HG03039 (cell line): ENCODE measurements at regions not wholly inside any gene's neighbourhood (a gene's known extent, or its start where the extent isn't known, plus 50 kb on each side); places are given as distances from the start of the nearest gene placed in this dataset.

Experiments
- ATAC-seq: cut with Tn5 transposase; IDR thresholded peaks from one replicate; pipeline ENCODE4 v1.9.1; 2021; ENCODE audit warnings: mild to moderate bottlenecking, moderate library complexity; ENCODE audit not compliant: unreplicated experiment

DNA sequence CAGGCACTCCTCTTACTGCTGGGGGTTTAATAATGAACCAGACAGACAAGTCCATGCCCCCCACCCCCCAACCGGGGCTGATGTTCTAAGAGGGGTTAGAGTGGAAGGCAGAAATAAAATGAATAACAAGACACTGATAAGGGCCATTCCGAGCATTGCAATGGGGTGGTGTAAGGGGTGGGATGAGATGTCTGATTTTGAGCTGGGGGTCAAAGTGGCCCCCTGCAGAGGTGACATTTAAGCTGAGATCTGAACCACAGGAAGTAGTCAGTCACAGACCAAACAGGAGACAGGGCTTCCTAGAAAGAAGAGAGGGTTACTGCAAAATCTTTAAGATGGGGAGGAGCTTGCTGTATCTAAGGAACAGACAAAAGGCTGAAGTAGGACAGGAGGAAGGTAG lies 180.6 kb upstream of the SH3BP4 start:
- ATAC-seq: no peak

DNA sequence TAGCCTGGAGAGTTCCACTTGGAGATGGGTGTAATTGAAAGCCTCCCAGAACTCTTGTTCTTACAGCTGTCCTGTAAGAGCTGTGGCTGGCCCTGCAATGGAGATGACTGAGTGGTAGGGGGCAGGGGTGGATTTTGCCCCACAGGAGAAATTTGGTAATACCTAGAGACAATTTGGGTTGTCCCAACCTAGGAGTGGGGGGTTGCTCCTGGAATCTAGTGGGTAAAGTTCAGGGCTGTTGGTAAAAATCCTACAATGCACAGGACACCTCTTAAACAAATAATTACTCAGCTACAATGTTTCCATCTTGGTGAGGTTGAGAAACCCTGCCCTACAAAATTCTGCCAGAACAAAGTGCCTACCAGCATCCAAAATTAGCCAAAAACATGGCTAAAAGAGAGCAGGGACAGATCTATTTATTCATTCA lies 181.1 kb upstream of the SH3BP4 start:
- ATAC-seq: no peak

- ATAC-seq: no peak
These were observed 181.7 kb upstream of the SH3BP4 start for GRCh38 chr2:234770031-234770506.

- no peak for ATAC-seq
These were observed 183.1 kb upstream of the SH3BP4 start for GRCh38 chr2:234768608-234769196.

- no peak for ATAC-seq
These were observed 186.5 kb upstream of the SH3BP4 start for GRCh38 chr2:234765279-234765678.

- ATAC-seq: no peak
These were observed 187.4 kb upstream of the SH3BP4 start for GRCh38 chr2:234764372-234764771.

DNA sequence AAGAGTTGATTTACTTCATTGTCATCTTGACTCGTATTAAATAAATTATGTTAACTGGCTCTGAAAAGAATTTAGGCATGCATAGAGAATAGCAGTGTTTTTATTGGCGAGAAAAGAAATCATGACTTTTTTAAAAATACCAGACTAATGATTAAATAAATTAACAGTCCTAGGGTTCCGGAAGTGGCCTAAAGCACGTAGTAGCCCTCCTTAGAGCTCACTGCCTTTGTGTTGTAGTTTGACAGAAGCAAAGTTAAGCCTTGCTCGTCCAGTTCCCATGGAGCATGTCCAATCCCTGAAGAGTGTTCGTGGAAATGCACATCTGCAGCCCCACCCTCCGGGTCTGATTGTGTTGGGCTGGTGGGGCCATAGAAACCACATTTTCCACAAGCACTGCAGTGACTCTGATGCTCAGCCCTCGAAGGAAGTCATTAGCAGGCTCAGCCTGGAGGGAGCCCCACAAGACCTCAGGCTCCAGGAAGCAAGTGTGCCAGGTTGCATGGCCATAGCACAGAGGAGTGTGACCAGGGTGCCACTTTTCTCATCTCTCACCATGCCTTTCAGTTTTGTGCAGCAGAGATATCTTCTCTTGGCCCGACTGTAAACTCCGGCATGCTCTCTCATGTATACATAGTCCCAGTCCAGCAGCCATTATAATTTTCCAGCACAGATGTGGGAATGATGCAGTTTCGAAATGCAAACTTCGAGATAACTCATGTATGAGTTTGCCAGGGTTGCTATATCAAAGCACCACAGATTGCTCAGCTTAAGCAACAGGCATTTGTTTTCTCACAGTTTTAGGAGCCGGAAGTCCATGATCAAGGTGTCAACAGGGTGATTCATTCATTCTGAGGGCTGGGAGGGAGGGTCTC lies 188.6 kb upstream of the SH3BP4 start:
- no peak for ATAC-seq

- no peak for ATAC-seq
These were observed 189.9 kb upstream of the SH3BP4 start for GRCh38 chr2:234761910-234762309.

DNA sequence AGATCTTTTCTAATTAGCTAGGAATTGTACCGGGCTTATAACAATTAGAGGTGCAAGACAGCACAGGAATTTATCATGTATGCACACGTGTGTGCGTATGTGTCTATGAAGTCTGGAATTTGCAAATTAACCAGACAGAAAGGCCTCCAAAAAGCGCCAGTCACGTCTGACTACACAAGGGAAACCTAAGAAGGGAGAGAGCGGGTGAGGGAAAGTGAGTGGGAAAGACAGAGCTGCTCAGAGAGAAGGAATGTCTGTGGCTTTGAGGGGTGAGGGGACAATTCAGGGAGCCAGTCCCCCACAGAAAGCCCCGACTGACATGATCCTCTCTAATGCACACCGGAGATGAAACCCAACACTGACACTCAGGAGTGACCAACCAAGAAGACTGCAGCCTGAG lies 197.7 kb upstream of the SH3BP4 start:
- no peak for ATAC-seq

- no peak for ATAC-seq
These were observed 198.1 kb upstream of the SH3BP4 start for GRCh38 chr2:234753701-234754100.

DNA sequence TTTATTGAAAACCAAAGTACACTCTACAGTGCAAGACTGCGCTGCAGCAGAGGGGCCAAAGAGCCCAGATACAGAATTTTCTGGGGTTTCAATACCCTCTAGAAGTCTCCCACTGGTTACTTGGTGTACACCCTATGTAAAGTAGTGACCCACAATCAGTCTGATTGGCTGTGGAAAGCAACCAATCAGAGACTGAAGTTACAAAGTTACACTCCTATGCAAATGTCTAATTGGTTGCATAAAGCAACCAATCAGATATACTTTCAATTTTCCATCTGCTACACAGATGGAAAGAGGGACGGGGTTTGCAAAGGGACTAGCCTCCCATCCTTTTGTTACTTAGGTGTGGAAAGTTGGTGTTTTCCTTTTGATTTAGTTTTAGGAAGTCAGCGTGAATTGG lies 198.9 kb upstream of the SH3BP4 start:
- no peak for ATAC-seq

GRCh38 chr2:234751275-234751973 lies 200.4 kb upstream of the SH3BP4 start:
- no peak for ATAC-seq

DNA sequence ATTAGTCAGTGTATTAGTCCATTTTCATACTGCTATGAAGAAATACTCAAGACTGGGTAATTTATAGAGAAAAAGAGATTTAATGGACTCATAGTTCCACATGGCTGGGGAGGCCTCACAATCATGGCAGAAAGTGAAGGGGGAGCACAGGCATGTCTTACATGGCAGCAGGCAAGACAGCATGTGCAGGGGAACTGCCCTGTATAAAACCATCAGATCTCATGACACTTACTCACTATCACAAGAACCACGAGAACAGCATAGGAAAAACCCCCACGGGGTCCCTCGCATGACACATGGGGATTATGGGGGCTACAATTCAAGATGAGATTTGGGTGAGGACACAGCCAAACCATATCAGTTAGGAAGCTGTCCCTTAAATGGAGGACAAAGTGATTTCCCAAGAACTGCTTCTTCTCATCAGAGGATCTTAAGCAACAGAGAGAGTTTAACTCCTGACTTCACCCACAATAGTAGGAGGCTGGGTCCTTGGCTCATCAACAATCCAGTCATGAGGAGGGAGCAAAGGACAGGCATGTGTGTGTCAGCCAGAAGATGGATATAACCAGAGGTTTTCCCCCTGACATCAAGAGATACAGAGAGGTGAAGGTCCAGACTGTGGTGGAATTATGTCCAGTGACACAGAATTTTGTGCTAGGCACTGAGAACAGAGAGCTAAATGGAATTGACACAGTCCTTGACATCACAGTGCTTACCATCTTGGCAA lies 203.8 kb upstream of the SH3BP4 start:
- ATAC-seq: no peak

DNA sequence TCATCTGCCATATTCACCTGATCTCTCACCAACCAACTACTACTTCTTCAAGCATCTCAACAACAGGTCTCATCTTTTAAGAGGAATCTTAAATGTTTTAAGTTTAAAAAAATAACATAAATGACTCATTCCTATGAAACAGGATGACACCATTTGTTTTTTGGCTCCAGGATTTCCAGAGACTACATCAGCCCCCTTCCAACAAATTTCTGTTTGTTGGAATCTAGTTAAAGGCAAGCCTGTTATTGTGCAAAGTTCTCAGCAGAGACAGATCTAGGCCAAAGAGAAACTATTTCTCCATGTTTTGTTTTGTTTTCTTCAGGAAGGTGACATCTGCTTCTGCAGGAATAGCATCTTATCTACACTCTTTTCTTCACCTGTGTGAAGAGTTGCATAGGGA lies 204.8 kb upstream of the SH3BP4 start:
- no peak for ATAC-seq

GRCh38 chr2:234745347-234745746 lies 206.5 kb upstream of the SH3BP4 start:
- no peak for ATAC-seq

DNA sequence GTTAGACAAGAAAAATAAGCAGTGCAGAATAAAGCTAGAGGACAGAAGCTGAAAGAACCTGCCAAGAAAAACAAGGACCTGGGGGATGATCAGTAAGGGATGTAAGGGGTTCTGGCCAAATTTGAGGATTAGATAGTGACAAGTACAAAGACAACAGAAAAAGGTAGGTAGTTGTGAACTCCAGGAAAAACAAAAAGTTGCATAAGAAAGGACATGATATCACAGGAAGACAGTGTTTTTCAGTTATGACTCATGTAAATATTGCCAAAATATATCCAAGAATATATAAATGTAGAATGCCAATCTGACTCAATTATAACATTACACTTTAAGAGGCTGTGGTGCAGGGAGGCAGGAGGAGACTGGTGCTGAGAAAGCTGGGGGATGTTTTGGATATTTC lies 209.8 kb upstream of the SH3BP4 start:
- no peak for ATAC-seq

DNA sequence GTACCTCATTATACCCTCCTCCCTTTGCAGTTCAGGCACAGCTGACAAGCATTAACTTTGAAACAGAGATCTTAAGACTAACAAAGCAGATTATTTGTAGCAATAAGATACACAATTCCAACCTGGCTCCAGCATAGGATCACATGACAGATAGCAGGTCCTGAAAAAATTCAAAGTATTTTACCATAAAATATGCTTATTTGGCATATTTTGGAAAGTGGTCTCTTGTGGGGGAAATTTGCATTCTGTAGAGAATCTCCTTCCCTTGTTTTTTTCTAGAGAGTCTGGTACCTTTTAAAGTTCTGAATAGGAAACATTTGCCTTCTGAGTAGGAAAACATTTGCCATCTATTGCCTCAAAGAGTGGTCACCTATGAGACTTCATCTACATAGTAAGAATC lies 212.8 kb upstream of the SH3BP4 start:
- ATAC-seq: no peak

GRCh38 chr2:234735829-234736228 lies 216.0 kb upstream of the SH3BP4 start:
- no peak for ATAC-seq

DNA sequence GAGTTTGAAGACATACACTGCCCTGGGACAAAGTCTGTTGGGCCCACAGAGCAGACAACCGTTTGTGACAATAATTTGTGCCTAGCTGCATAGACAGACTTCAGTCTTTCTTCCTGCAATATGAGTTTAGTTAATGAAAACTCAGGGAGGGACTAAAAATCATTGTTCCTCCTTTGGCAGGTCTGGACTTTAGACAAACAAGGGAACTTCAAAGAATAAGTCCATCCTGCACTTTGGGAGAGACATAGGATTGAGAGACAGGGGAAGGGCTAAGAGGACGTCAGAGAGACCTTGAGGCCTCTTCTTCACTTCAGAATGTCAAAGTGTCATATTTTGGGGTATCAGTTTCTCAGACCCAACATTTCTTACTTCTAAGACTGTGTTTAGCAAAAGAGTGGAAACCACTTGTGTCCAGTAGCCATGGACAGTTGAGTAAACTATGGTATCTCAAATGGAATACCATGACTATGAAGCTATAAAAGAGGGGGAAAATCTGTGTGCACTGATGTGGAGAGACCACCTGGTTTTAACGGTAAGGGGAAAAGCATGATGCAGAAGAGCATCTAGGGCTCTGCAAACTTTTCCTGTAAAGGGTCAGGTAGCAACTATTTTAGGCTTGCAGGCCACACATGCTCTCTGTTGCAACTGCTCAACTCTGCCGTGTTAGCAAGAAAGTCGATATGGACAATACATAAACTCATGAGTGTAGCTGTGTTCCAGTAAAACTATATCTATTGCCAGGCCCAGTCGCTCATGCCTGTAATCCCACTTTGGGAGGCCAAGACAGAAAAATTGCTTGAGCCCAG lies 217.8 kb upstream of the SH3BP4 start:
- ATAC-seq: no peak

DNA sequence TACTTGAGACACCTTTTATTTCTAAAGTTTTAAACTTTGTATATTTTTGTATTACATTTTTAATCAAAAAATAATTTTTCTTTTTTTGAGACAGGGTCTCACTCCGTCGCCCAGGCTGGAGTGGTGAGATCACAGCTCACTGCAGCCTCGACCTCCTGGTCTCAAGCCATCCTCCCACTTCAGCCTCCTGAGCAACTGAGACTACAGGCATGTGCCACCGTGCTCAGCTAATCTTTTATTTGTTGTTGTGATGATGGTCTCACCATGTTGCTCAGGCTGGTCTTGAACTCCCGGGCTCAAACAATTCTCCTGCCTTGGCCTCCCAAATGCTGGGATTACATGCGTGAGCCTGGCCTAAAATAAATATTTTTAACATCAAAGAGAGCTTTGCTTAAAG lies 218.7 kb upstream of the SH3BP4 start:
- ATAC-seq: no peak
